ENCODE measurements at regions not wholly inside any gene's neighbourhood (a gene's known extent, or its start where the extent isn't known, plus 50 kb on each side); places are given as distances from the start of the nearest gene placed in this dataset.
"Not testable (repeated sequence)": the region's sequence is repeated elsewhere in the genome, so short reads cannot be mapped to it uniquely, and the experiment has no call there.

DNA sequence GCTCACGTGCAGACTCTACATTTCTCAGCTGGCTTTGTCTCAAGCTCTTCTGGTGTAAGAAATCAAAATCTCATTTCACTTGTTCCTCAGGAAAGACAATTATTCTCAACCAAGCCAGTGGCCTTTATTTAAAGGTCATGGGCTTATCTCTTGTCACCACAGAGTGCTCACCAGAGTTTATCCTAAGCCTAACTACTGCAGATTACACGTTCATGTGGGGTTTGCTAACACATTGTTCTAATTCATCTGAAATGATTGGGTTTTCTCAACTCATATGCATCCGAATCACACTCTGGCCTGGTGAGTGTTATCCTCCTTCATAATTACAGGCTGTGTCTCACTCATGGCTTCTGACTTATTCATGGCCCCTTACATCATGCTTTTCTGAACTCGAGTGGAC lies 83.3 kb upstream of the TSC22D2 start:
- no TSS peak for BruUV-seq (replicated peaks)
- Histone ChIP-seq H3K9me3 (ENCODE audit: low read length) (no peaks in the 10 kb centered on the region), H3K4me2 (ENCODE audit: low read length) (no peak overlapping the region), H3K36me3 (ENCODE audit: low read depth, low read length) (no peaks in the 10 kb centered on the region), H3K9ac (ENCODE audit: low read length) (no peak overlapping the region), H3K4me1 (ENCODE audit: insufficient read depth, low read length) (peaks cover 8% of the 10 kb centered on the region), H2AFZ (ENCODE audit: low read length) (no peak overlapping the region), H3K9me2 (replicated peaks; ENCODE audit: low read length) (no peaks in the 10 kb centered on the region), H3K79me2 (ENCODE audit: low read length) (no peaks in the 10 kb centered on the region), H3K27ac (ENCODE audit: low read length) (no peak overlapping the region), H3F3A (ENCODE audit: low read length, unreplicated experiment) (no peaks in the 10 kb centered on the region), H4K20me1 (ENCODE audit: low read length) (no peaks in the 10 kb centered on the region), H3K4me3 (ENCODE audit: low read length) (no peak overlapping the region), H3K27me3 (ENCODE audit: low read length) (no peaks in the 10 kb centered on the region)
- POLR2A ChIA-PET (ENCODE audit: unreplicated experiment) = no interaction called here
- DNase-seq (no peak), ATAC-seq (no peak)
- intact Hi-C loops (cut with micrococcal nuclease) = no loop called here
- CTCF ChIA-PET = no interaction called here
- TF ChIP-seq EZH2 (IDR thresholded peaks at IDR 0.05; ENCODE audit: low read length, unreplicated experiment) = no peak
- TF ChIP-seq EZH2phosphoT487 (IDR thresholded peaks at IDR 0.05; ENCODE audit: borderline replicate concordance, low read length) = no peak
- no peak for TF ChIP-seq CTCF (conservative IDR thresholded peaks at IDR 0.05; ENCODE audit: low read depth, low read length)

GRCh38 chr3:150324245-150324644 lies 83.9 kb upstream of the TSC22D2 start:
- Histone ChIP-seq H3K9me3 (ENCODE audit: low read length) (no peaks in the 10 kb centered on the region), H3K4me1 (ENCODE audit: insufficient read depth, low read length) (peaks cover 13% of the 10 kb centered on the region), H3K27ac (ENCODE audit: low read length) (no peak overlapping the region), H3K27me3 (ENCODE audit: low read length) (no peaks in the 10 kb centered on the region), H3K4me3 (ENCODE audit: low read length) (no peak overlapping the region), H3K79me2 (ENCODE audit: low read length) (no peaks in the 10 kb centered on the region), H4K20me1 (ENCODE audit: low read length) (no peaks in the 10 kb centered on the region), H3K9me2 (replicated peaks; ENCODE audit: low read length) (no peaks in the 10 kb centered on the region), H3F3A (ENCODE audit: low read length, unreplicated experiment) (no peaks in the 10 kb centered on the region), H3K36me3 (ENCODE audit: low read depth, low read length) (no peaks in the 10 kb centered on the region), H3K4me2 (ENCODE audit: low read length) (no peak overlapping the region), H2AFZ (ENCODE audit: low read length) (no peak overlapping the region), H3K9ac (ENCODE audit: low read length) (no peak overlapping the region)
- BruUV-seq (replicated peaks) = no TSS peak
- CTCF ChIA-PET = no interaction called here
- intact Hi-C loops (cut with micrococcal nuclease) = no loop called here
- ATAC-seq (no peak), DNase-seq (no peak)
- POLR2A ChIA-PET (ENCODE audit: unreplicated experiment) = no interaction called here
- no peak for TF ChIP-seq CTCF (conservative IDR thresholded peaks at IDR 0.05; ENCODE audit: low read depth, low read length)
- TF ChIP-seq EZH2 (IDR thresholded peaks at IDR 0.05; ENCODE audit: low read length, unreplicated experiment) = no peak
- TF ChIP-seq EZH2phosphoT487 (IDR thresholded peaks at IDR 0.05; ENCODE audit: borderline replicate concordance, low read length) = no peak

DNA sequence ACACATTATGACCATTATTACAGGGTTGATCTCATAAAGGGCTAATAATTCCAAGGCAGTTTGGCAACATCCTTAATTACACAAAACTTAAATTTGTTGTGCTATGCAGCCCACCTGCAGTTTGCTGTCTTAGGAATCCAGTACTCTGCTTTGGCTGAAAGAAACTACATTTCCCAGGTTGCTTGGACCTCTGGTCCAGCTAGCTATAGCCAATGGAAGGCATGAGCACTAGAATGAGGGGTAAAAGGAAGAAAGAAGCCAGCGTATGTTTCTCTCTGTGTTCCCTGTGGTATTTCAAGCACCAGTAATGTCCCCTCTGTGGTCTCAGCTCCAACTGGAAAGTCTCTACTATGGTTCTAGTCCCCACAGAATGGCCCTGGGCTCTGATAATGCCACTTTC lies 84.3 kb upstream of the TSC22D2 start:
- Histone ChIP-seq H3K9me2 (replicated peaks; ENCODE audit: low read length) (no peaks in the 10 kb centered on the region), H3K9ac (ENCODE audit: low read length) (no peak overlapping the region), H2AFZ (ENCODE audit: low read length) (no peak overlapping the region), H3K4me2 (ENCODE audit: low read length) (no peak overlapping the region), H3K27me3 (ENCODE audit: low read length) (no peaks in the 10 kb centered on the region), H3F3A (ENCODE audit: low read length, unreplicated experiment) (no peaks in the 10 kb centered on the region), H3K4me1 (ENCODE audit: insufficient read depth, low read length) (peaks cover 18% of the 10 kb centered on the region), H4K20me1 (ENCODE audit: low read length) (no peaks in the 10 kb centered on the region), H3K27ac (ENCODE audit: low read length) (no peak overlapping the region), H3K4me3 (ENCODE audit: low read length) (no peak overlapping the region), H3K9me3 (ENCODE audit: low read length) (no peaks in the 10 kb centered on the region), H3K79me2 (ENCODE audit: low read length) (no peaks in the 10 kb centered on the region), H3K36me3 (ENCODE audit: low read depth, low read length) (no peaks in the 10 kb centered on the region)
- DNase-seq (no peak), ATAC-seq (no peak)
- intact Hi-C loops (cut with micrococcal nuclease) = no loop called here
- POLR2A ChIA-PET (ENCODE audit: unreplicated experiment) = no interaction called here
- CTCF ChIA-PET = no interaction called here
- TF ChIP-seq CTCF (conservative IDR thresholded peaks at IDR 0.05; ENCODE audit: low read depth, low read length) = no peak
- no peak for TF ChIP-seq EZH2phosphoT487 (IDR thresholded peaks at IDR 0.05; ENCODE audit: borderline replicate concordance, low read length)
- TF ChIP-seq EZH2 (IDR thresholded peaks at IDR 0.05; ENCODE audit: low read length, unreplicated experiment) = no peak
- BruUV-seq (replicated peaks) = no TSS peak

- CTCF ChIA-PET; H2AFZ ChIP-seq (ENCODE audit: low read length); intact Hi-C loops (cut with micrococcal nuclease): not testable (repeated sequence)
These were observed 85.0 kb upstream of the TSC22D2 start for GRCh38 chr3:150323091-150323490.

More at GRCh38 chr3:150323091-150323490, 85.0 kb upstream of the TSC22D2 start:
- H3K4me3 ChIP-seq (ENCODE audit: low read length); H3K9me2 ChIP-seq (replicated peaks; ENCODE audit: low read length); ATAC-seq; H3K27me3 ChIP-seq (ENCODE audit: low read length); H4K20me1 ChIP-seq (ENCODE audit: low read length); H3K9me3 ChIP-seq (ENCODE audit: low read length); H3K9ac ChIP-seq (ENCODE audit: low read length); H3K36me3 ChIP-seq (ENCODE audit: low read depth, low read length); DNase-seq; H3K79me2 ChIP-seq (ENCODE audit: low read length); H3K27ac ChIP-seq (ENCODE audit: low read length); POLR2A ChIA-PET (ENCODE audit: unreplicated experiment); H3F3A ChIP-seq (ENCODE audit: low read length, unreplicated experiment); BruUV-seq (replicated peaks); H3K4me2 ChIP-seq (ENCODE audit: low read length): not testable (repeated sequence)
- peaks cover 23% of the 10 kb centered on the region for H3K4me1 ChIP-seq (ENCODE audit: insufficient read depth, low read length)
